Transverse colon (tissue), 4 donors: ENCODE measurements at regions not wholly inside any gene's neighbourhood (a gene's known extent, or its start where the extent isn't known, plus 50 kb on each side); places are given as distances from the start of the nearest gene placed in this dataset.

Source experiments
- DNase-seq: peaks from one replicate; pipeline ENCODE4 v3.0.0-alpha.2; 2019
- H3K27ac ChIP-seq, 4 donors: fragments of 200-600 bp; sonication (generic); 2 replicates each; pipeline ENCODE4 v1.5.1; 2016 to 2018; ENCODE audit warnings: inconsistent platforms in 4 of 4
- H3K27me3 ChIP-seq: fragments of 200-600 bp; sonication (generic); 2 replicates; pipeline ENCODE4 v1.5.1; 2017; ENCODE audit warnings: inconsistent platforms
- H3K36me3 ChIP-seq, 4 donors: fragments of 200-600 bp; sonication (generic); 2 replicates each; pipeline ENCODE4 v1.5.1; 2017 to 2019; ENCODE audit warnings: inconsistent platforms in 4 of 4
- H3K4me1 ChIP-seq, 4 donors: fragments of 200-600 bp; sonication (generic); 2 replicates each; pipeline ENCODE4 v1.5.1; 2017 to 2020; ENCODE audit warnings: inconsistent platforms in 4 of 4
- H3K4me3 ChIP-seq, 4 donors: fragments of 200-600 bp; sonication (generic); 1 replicate in 1 of 4; 2 replicates in 3 of 4; pipeline versions ENCODE4 v1.5.1 to v1.6.1; 2017 to 2019; ENCODE audit warnings: inconsistent platforms in 4 of 4
- H3K9me3 ChIP-seq, 2 donors: fragments of 200-600 bp; sonication (generic); 2 replicates each; pipeline ENCODE4 v1.5.1; 2017 to 2019; ENCODE audit warnings: inconsistent platforms in 2 of 2
- CTCF ChIP-seq, 5 experiments: fragments of 200-600 bp in 3 of 5; fragments of 450-650 bp in 2 of 5; sonication (generic) in 3 of 5; IDR thresholded peaks; 1 replicate in 2 of 5; 2 replicates in 3 of 5; pipeline ENCODE4 v1.5.1; 2016 to 2017; ENCODE audit warnings: antibody characterized with exemption in 5 of 5, inconsistent platforms in 3 of 5, mild to moderate bottlenecking in 2 of 5, moderate library complexity in 1 of 5
- EP300 ChIP-seq: sonication (generic); formaldehyde crosslinking; IDR thresholded peaks from one replicate; pipeline ENCODE4 v1.6.1; 2017; ENCODE audit warnings: antibody characterized with exemption, low read depth
- POLR2A ChIP-seq: fragments of 450-650 bp; IDR thresholded peaks from one replicate; pipeline ENCODE4 v1.6.1; 2016; ENCODE audit warnings: antibody characterized with exemption, mild to moderate bottlenecking, moderate library complexity
- POLR2AphosphoS5 ChIP-seq, 3 donors: sonication (generic); formaldehyde crosslinking; IDR thresholded peaks; one replicate each; pipeline ENCODE4 v1.6.1; 2016; ENCODE audit warnings: antibody characterized with exemption in 3 of 3
- WGBS, 2 donors: methylation state at CpG; one replicate each; pipeline ENCODE4 v1.1.5; 2018; ENCODE audit warnings: low coverage in 1 of 2; 5-methylcytosine and 5-hydroxymethylcytosine counted together
- in situ Hi-C, 4 donors: fragments of 200-750 bp; cut with MboI; loops; one replicate each; pipeline versions ENCODE4 v1.15.0 to v1.15.1; 2017; ENCODE audit warnings: low sequenced_read_pairs in 3 of 4, low pct_ligation_motif_present in 1 of 4, low pct_unique_long_range_greater_than_20kb in 1 of 4
- intact Hi-C: fragments of 100-400 bp; cut with DNase I; formaldehyde crosslinking; loops from one replicate; pipeline ENCODE4 v1.15.1; 2023; ENCODE audit warnings: low total_unique reads

GRCh38 chr2:225996462-225996828, 596.9 kb downstream of the NYAP2 start:
- TF ChIP-seq CTCF (IDR thresholded peaks at IDR 0.05) = no peak
- no peak for TF ChIP-seq POLR2A
- no peak for TF ChIP-seq EP300
- TF ChIP-seq POLR2AphosphoS5 (IDR thresholded peaks at IDR 0.05) = no peak
- H3K36me3 ChIP-seq = no peaks in the 10 kb centered on the region
- H3K27me3 ChIP-seq = no peaks in the 10 kb centered on the region
- 73 to 85% methylated on average over 2 of the region's 2 CpGs for WGBS, 2 donors
- no peak overlapping the region for H3K27ac ChIP-seq
- in situ Hi-C loops = loop anchor here in 1 of 4 donors (25.0 kb wide), 1 partner anchor 816 kb away; no protein-coding TSS in a partner anchor
- intact Hi-C loops = no loop called here
- H3K9me3 ChIP-seq = no peaks in the 10 kb centered on the region
- no peaks in the 10 kb centered on the region for H3K4me1 ChIP-seq
- no peak for DNase-seq
- no peak overlapping the region for H3K4me3 ChIP-seq

GRCh38 chr2:225995796-225996461, 596.4 kb downstream of the NYAP2 start:
- no peak overlapping the region for H3K4me3 ChIP-seq
- no peaks in the 10 kb centered on the region for H3K9me3 ChIP-seq
- WGBS, 2 donors = 14 to 33% methylated on average over 1 to 2 of the region's 2 CpGs
- no peak for TF ChIP-seq POLR2A
- TF ChIP-seq POLR2AphosphoS5 (IDR thresholded peaks at IDR 0.05) = no peak
- no peak for TF ChIP-seq CTCF (IDR thresholded peaks at IDR 0.05)
- TF ChIP-seq EP300 = no peak
- no peaks in the 10 kb centered on the region for H3K36me3 ChIP-seq
- H3K4me1 ChIP-seq = no peaks in the 10 kb centered on the region
- H3K27me3 ChIP-seq = no peaks in the 10 kb centered on the region
- no peak for DNase-seq
- intact Hi-C loops (no loop called here), in situ Hi-C loops (loop anchor here in 1 of 4 donors (25.0 kb wide), 1 partner anchor 816 kb away; no protein-coding TSS in a partner anchor)
- H3K27ac ChIP-seq = no peak overlapping the region

- H3K4me3 ChIP-seq = no peak overlapping the region
- no peak for DNase-seq
- no peaks in the 10 kb centered on the region for H3K4me1 ChIP-seq
- 85 to 91% methylated on average over 2 to 3 of the region's 3 CpGs for whole genome bisulfite sequencing, 2 donors
- in situ Hi-C loops (loop anchor here in 1 of 4 donors (25.0 kb wide), 1 partner anchor 817 kb away; no protein-coding TSS in a partner anchor), intact Hi-C loops (no loop called here)
- TF ChIP-seq POLR2A = no peak
- no peak for TF ChIP-seq CTCF (IDR thresholded peaks at IDR 0.05)
- no peak for TF ChIP-seq EP300
- no peak for TF ChIP-seq POLR2AphosphoS5 (IDR thresholded peaks at IDR 0.05)
- H3K9me3 ChIP-seq = no peaks in the 10 kb centered on the region
- H3K27ac ChIP-seq = no peak overlapping the region
- no peaks in the 10 kb centered on the region for H3K36me3 ChIP-seq
- H3K27me3 ChIP-seq = no peaks in the 10 kb centered on the region
Measured at GRCh38 chr2:225994748-225995405, 595.4 kb downstream of the NYAP2 start.

GRCh38 chr2:225993430-225993829, 593.9 kb downstream of the NYAP2 start:
- TF ChIP-seq CTCF (IDR thresholded peaks at IDR 0.05) (no peak), EP300 (no peak), POLR2A (no peak), POLR2AphosphoS5 (IDR thresholded peaks at IDR 0.05) (no peak)

More at GRCh38 chr2:225993430-225993829, 593.9 kb downstream of the NYAP2 start:
- no peak overlapping the region for H3K27ac ChIP-seq
- H3K4me1 ChIP-seq = no peaks in the 10 kb centered on the region
- no peaks in the 10 kb centered on the region for H3K36me3 ChIP-seq
- 61 to 77% methylated on average over 1 to 2 of the region's 2 CpGs for WGBS, 2 donors
- DNase-seq = no peak
- intact Hi-C loops = no loop called here
- no peak overlapping the region for H3K4me3 ChIP-seq
- no peaks in the 10 kb centered on the region for H3K9me3 ChIP-seq
- H3K27me3 ChIP-seq = no peaks in the 10 kb centered on the region
- in situ Hi-C loops = loop anchor here in 1 of 4 donors (25.0 kb wide), 1 partner anchor 819 kb away; no protein-coding TSS in a partner anchor
